Tibial artery (tissue), 4 donors: ENCODE measurements at regions not wholly inside any gene's neighbourhood (a gene's known extent, or its start where the extent isn't known, plus 50 kb on each side); places are given as distances from the start of the nearest gene placed in this dataset.

ENCODE experiments used
- DNase-seq, 2 donors: peaks; one replicate each; pipeline ENCODE4 v3.0.0-alpha.2; 2019
- H3K27ac ChIP-seq, 2 donors: fragments of 200-600 bp; sonication (generic) in 1 of 2; 1 replicate in 1 of 2; 2 replicates in 1 of 2; pipeline ENCODE4 v1.5.1; 2018 to 2019; ENCODE audit warnings: mild to moderate bottlenecking in 1 of 2
- H3K27me3 ChIP-seq, 2 donors: fragments of 200-600 bp; sonication (generic) in 1 of 2; one replicate each; pipeline versions ENCODE4 v1.5.1 to v1.6.0; 2016 to 2019
- H3K36me3 ChIP-seq, 3 donors: fragments of 200-600 bp; sonication (generic) in 2 of 3; one replicate each; pipeline ENCODE4 v1.5.1; 2016 to 2019; ENCODE audit warnings: mild to moderate bottlenecking in 2 of 3
- H3K4me1 ChIP-seq, 4 donors: fragments of 200-600 bp; sonication (generic) in 2 of 4; 1 replicate in 3 of 4; 2 replicates in 1 of 4; pipeline ENCODE4 v1.5.1; 2016 to 2019
- H3K4me3 ChIP-seq, 2 donors: fragments of 200-600 bp; sonication (generic) in 1 of 2; 1 replicate in 1 of 2; 2 replicates in 1 of 2; pipeline ENCODE4 v1.5.1; 2018 to 2019; ENCODE audit warnings: mild to moderate bottlenecking in 2 of 2
- H3K9me3 ChIP-seq, 3 donors: fragments of 200-600 bp; sonication (generic) in 1 of 3; one replicate each; pipeline ENCODE4 v1.5.1; 2016 to 2019
- intact Hi-C: fragments of 100-400 bp; cut with DNase I; formaldehyde crosslinking; loops from one replicate; pipeline ENCODE4 v1.15.0; 2023; ENCODE audit warnings: low total_unique reads
- TF ChIP-seq, protein P1 (sequence below), 2 experiments: fragments of 200-600 bp in 1 of 2; fragments of 450-650 bp in 1 of 2; IDR thresholded peaks; one replicate each; pipeline ENCODE4 v1.5.1; 2017 to 2019; ENCODE audit warnings: antibody characterized with exemption in 2 of 2, mild to moderate bottlenecking in 1 of 2, moderate library complexity in 1 of 2

DNA sequence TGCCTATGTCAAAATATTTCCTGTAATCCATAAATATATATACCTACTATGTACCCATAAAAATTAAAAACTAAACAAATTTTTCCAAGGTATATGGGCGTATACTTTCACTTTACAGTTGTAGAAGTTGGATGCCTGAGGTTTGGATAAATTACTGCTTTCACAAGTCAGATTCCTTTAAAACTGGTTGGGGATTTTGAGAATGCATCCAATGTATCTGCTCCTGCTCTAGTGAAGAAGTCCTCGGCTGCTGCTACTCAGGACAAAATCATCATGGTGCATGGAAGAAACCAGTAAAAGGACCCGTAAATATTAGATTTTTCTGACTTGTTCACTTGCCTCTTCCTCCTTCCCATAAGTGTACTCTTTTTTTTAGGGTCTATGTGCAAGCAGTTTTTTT, 841.1 kb downstream of the USP25 start:
- no peak overlapping the region for H3K4me3 ChIP-seq
- TF ChIP-seq, protein P1, sequence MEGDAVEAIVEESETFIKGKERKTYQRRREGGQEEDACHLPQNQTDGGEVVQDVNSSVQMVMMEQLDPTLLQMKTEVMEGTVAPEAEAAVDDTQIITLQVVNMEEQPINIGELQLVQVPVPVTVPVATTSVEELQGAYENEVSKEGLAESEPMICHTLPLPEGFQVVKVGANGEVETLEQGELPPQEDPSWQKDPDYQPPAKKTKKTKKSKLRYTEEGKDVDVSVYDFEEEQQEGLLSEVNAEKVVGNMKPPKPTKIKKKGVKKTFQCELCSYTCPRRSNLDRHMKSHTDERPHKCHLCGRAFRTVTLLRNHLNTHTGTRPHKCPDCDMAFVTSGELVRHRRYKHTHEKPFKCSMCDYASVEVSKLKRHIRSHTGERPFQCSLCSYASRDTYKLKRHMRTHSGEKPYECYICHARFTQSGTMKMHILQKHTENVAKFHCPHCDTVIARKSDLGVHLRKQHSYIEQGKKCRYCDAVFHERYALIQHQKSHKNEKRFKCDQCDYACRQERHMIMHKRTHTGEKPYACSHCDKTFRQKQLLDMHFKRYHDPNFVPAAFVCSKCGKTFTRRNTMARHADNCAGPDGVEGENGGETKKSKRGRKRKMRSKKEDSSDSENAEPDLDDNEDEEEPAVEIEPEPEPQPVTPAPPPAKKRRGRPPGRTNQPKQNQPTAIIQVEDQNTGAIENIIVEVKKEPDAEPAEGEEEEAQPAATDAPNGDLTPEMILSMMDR (IDR thresholded peaks at IDR 0.05), result no peak
- DNase-seq, result no peak
- peaks cover 0 to 14% (median 0%) of the 10 kb centered on the region in 4 donors for H3K4me1 ChIP-seq
- no peak overlapping the region for H3K27ac ChIP-seq
- H3K36me3 ChIP-seq, result no peaks in the 10 kb centered on the region
- no peaks in the 10 kb centered on the region for H3K27me3 ChIP-seq
- intact Hi-C loops, result no loop called here
- no peaks in the 10 kb centered on the region for H3K9me3 ChIP-seq

DNA sequence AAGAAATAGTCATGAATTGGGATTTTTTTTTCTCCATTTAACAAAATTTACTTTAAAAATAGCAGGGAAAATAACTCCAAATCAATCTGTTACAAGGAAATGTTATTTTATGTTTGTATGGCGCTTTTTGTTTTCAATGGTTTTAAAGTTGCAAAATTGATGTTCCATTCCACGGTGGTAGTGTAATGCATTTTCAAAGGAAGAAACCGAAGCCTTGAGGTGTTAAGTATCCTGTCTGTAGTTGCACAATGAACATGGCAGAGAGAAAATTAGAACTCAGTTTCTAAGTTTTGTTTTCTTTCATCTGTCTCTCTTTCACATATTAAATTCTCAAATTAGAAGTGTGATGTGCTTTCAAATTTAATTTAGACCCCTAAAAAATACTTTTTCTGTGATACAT, 841.8 kb downstream of the USP25 start:
- H3K9me3 ChIP-seq, result no peaks in the 10 kb centered on the region
- H3K4me3 ChIP-seq, result no peak overlapping the region
- H3K36me3 ChIP-seq, result no peaks in the 10 kb centered on the region
- intact Hi-C loops, result no loop called here
- no peak overlapping the region for H3K27ac ChIP-seq
- peaks cover 0 to 14% (median 0%) of the 10 kb centered on the region in 4 donors for H3K4me1 ChIP-seq
- H3K27me3 ChIP-seq, result no peaks in the 10 kb centered on the region
- TF ChIP-seq, protein P1 (IDR thresholded peaks at IDR 0.05), result no peak
- DNase-seq, result no peak

DNA sequence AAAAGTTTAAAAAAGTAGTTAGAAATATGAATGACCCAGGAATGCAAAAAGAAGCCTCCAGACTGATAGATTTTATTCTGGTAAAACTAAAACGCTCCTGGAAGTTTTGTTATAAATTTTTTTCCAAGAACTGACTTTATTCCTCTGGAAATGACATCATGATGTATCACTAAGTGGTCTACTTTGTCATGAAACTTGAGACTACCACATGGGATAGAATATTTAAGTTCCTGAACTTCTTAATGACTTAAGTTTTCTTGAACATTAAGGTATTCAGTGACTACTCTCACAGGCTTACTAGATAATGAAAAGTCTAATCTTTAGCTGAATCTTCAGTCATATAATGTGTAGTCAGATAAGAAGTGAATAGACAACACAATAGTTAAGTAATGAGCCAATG, 842.2 kb downstream of the USP25 start:
- Histone ChIP-seq H3K4me3 (no peak overlapping the region), H3K4me1 (peaks cover 0 to 14% (median 0%) of the 10 kb centered on the region in 4 donors), H3K36me3 (no peaks in the 10 kb centered on the region), H3K27ac (no peak overlapping the region), H3K9me3 (no peaks in the 10 kb centered on the region), H3K27me3 (no peaks in the 10 kb centered on the region)
- intact Hi-C loops, result no loop called here
- TF ChIP-seq, protein P1 (IDR thresholded peaks at IDR 0.05), result no peak
- DNase-seq, result no peak

DNA sequence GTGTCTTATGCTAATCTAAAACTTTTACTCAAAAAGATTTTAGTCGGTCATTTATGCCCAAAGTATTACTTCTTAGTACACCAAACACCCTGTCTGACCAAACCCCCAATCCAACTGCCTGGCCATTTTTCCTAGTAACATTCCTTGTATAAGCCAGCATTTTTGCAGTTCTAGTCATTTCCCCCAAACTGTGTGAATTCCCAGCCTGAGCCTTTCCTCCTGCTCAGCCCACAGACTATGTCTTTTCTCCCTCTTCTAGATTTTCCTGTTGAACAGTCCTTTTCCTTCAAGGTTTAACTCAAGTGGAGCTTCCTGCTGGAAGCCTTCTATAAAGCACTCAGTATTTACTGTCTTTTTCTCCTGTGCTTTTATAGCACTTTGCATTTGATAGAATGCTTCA, 843.8 kb downstream of the USP25 start:
- no peaks in the 10 kb centered on the region for H3K27me3 ChIP-seq
- TF ChIP-seq, protein P1 (IDR thresholded peaks at IDR 0.05), result no peak
- peaks cover 0 to 14% (median 0%) of the 10 kb centered on the region in 4 donors for H3K4me1 ChIP-seq
- DNase-seq, result no peak
- H3K4me3 ChIP-seq, result no peak overlapping the region
- H3K27ac ChIP-seq, result no peak overlapping the region
- intact Hi-C loops, result no loop called here
- no peaks in the 10 kb centered on the region for H3K9me3 ChIP-seq
- H3K36me3 ChIP-seq, result no peaks in the 10 kb centered on the region

DNA sequence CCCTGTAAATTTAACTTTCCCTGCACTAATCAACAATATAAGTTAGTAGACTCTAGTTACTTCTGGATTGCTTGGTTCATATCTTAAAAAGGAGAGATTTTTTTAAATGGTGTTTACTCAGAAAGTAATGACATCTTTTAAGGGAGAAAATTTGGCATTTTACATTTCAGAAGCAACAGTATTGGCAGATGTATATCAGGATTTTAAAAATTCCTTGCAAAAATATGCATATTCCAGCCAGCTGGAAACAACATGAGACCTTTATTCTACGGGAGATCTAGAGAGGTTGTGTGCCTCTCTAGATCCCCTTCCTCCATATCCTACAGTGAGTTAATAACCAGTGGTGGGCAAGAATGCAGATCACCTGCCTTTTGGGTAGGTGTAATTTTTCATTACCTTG, 848.2 kb downstream of the USP25 start:
- peaks cover 0 to 32% (median 2%) of the 10 kb centered on the region in 4 donors for H3K4me1 ChIP-seq
- H3K4me3 ChIP-seq, result no peak overlapping the region
- DNase-seq, result no peak
- no peaks in the 10 kb centered on the region for H3K36me3 ChIP-seq
- intact Hi-C loops, result no loop called here
- no peaks in the 10 kb centered on the region for H3K27me3 ChIP-seq
- TF ChIP-seq, protein P1 (IDR thresholded peaks at IDR 0.05), result no peak
- no peak overlapping the region for H3K27ac ChIP-seq
- no peaks in the 10 kb centered on the region for H3K9me3 ChIP-seq

DNA sequence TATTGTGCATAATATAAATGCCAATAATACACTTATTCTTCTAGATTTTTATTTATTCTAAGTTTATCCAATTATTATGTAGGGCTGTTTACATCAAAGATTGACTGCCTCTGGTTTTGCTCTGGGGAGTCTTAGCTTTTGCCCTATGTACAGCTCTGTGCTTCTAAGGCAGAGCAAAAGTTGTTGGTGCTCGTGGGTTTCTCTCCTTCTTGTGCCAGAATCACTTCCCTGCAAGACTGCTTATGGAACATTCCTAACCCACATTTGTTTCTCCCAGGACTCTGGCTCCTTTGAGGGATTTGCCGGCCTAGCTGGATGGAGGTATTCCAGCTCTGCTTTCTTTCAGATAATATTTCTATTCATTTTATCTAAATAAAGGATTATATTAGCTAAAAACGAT, 849.1 kb downstream of the USP25 start:
- intact Hi-C loops, result no loop called here
- Histone ChIP-seq H3K9me3 (no peaks in the 10 kb centered on the region), H3K4me3 (no peak overlapping the region), H3K27ac (peak overlapping the region in 1 of 2 donors; percentile 35), H3K36me3 (no peaks in the 10 kb centered on the region), H3K27me3 (no peaks in the 10 kb centered on the region), H3K4me1 (peaks cover 0 to 25% (median 2%) of the 10 kb centered on the region in 4 donors)
- no peak for DNase-seq
- TF ChIP-seq, protein P1 (IDR thresholded peaks at IDR 0.05), result no peak
